Osteocyte (in vitro differentiated cells): ENCODE measurements at regions not wholly inside any gene's neighbourhood (a gene's known extent, or its start where the extent isn't known, plus 50 kb on each side); places are given as distances from the start of the nearest gene placed in this dataset.

Source experiments
- DNase-seq: peaks from one replicate; pipeline ENCODE4 v3.0.0; 2021; ENCODE audit warnings: mixed read lengths; ENCODE audit not compliant: unreplicated experiment; ENCODE audit errors: extremely low spot score
- H3K27ac Mint-ChIP-seq: one replicate; pipeline ENCODE4 v1.8.0; 2021; ENCODE audit warnings: mild to moderate bottlenecking, mixed read lengths; ENCODE audit not compliant: unreplicated experiment
- H3K27me3 Mint-ChIP-seq: one replicate; pipeline ENCODE4 v1.8.0; 2021; ENCODE audit warnings: mixed read lengths; ENCODE audit not compliant: unreplicated experiment
- H3K36me3 Mint-ChIP-seq: one replicate; pipeline ENCODE4 v1.8.0; 2021; ENCODE audit warnings: mixed read lengths; ENCODE audit not compliant: unreplicated experiment
- H3K4me1 Mint-ChIP-seq: one replicate; pipeline ENCODE4 v1.8.0; 2021; ENCODE audit warnings: mixed read lengths; ENCODE audit not compliant: unreplicated experiment
- H3K4me3 Mint-ChIP-seq: one replicate; pipeline ENCODE4 v1.8.0; 2021; ENCODE audit warnings: mild to moderate bottlenecking, moderate library complexity, mixed read lengths; ENCODE audit not compliant: unreplicated experiment
- H3K9me3 Mint-ChIP-seq: one replicate; pipeline ENCODE4 v1.8.0; 2021; ENCODE audit warnings: mixed read lengths; ENCODE audit not compliant: unreplicated experiment
- TF ChIP-seq, protein P1 (sequence below): fragments of 200-600 bp; sonication (generic); IDR thresholded peaks from 2 replicates; pipeline ENCODE4 v1.5.0; 2021; ENCODE audit warnings: antibody characterized with exemption, mild to moderate bottlenecking, moderate library complexity

DNA sequence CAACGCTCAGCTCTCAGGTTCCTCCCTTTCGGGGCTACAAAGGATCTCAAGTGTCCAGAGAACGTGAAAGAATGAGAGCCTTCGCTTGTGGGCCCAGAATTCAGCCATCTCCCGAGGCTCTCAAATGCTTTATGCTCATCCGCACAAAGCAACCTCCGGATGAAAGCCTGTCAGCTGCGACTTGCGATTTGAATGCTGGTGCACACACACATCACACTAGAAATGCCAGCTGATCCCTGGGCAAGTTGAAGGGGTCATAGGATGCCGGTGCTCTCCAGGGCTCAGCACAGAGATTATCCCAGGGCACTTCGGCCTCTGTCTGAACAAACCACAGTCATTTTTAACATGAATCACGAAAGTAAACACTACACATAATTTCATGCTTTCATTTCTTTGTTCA, 141.8 kb upstream of the MYT1L start:
- Mint-ChIP-seq H3K4me1 (no peaks in the 10 kb centered on the region), H3K4me3 (no peak overlapping the region), H3K36me3 (no peaks in the 10 kb centered on the region), H3K27me3 (no peaks in the 10 kb centered on the region), H3K27ac (no peak overlapping the region), H3K9me3 (peaks cover 10% of the 10 kb centered on the region)
- DNase-seq = no peak
- TF ChIP-seq, protein P1, sequence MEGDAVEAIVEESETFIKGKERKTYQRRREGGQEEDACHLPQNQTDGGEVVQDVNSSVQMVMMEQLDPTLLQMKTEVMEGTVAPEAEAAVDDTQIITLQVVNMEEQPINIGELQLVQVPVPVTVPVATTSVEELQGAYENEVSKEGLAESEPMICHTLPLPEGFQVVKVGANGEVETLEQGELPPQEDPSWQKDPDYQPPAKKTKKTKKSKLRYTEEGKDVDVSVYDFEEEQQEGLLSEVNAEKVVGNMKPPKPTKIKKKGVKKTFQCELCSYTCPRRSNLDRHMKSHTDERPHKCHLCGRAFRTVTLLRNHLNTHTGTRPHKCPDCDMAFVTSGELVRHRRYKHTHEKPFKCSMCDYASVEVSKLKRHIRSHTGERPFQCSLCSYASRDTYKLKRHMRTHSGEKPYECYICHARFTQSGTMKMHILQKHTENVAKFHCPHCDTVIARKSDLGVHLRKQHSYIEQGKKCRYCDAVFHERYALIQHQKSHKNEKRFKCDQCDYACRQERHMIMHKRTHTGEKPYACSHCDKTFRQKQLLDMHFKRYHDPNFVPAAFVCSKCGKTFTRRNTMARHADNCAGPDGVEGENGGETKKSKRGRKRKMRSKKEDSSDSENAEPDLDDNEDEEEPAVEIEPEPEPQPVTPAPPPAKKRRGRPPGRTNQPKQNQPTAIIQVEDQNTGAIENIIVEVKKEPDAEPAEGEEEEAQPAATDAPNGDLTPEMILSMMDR = no peak

DNA sequence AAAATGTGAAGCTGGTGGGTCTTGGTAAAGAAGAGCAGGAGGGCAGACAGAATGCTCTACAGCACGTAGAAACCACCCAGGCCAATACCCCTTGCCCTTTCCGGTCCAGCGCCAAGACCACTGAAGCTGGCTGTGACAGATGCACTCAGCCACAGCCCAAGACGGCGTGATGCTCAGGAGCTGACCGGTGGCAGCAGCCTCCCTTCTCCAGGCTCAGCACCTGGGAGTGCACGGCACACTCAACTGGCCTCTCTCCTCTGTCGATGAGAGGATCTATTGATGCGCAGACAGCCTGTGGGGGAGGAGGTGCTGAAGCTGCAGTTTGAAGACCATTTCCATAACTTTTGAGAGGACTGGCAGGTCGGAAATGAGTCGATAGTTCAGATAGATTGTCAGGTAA, 141.0 kb upstream of the MYT1L start:
- Mint-ChIP-seq H3K4me3 (no peak overlapping the region), H3K36me3 (no peaks in the 10 kb centered on the region), H3K27me3 (no peaks in the 10 kb centered on the region), H3K4me1 (no peaks in the 10 kb centered on the region), H3K9me3 (peaks cover 10% of the 10 kb centered on the region), H3K27ac (no peak overlapping the region)
- no peak for DNase-seq
- TF ChIP-seq, protein P1 = no peak

DNA sequence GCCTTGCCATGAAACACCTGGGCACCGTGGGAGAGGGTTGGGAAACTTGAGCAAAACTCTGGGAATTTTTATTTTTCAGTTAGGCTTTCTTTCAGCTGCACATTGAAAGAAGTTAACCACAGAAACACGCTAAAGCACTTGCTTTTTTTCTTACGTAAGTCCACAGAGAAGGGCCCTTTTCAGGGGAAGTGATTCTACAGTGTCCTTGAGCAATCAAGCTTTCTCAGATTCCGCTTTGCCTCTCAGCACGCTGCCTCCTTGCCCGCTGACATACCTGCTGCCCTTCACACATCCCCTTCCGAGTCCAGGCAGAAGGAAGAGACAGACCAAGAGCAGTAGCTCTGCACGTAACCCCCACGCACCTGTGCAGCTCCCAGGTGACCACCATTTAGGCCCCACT, 135.5 kb upstream of the MYT1L start:
- H3K4me3 Mint-ChIP-seq = no peak overlapping the region
- H3K36me3 Mint-ChIP-seq = no peaks in the 10 kb centered on the region
- no peak overlapping the region for H3K27ac Mint-ChIP-seq
- TF ChIP-seq, protein P1 = no peak
- no peaks in the 10 kb centered on the region for H3K4me1 Mint-ChIP-seq
- DNase-seq = no peak
- no peaks in the 10 kb centered on the region for H3K27me3 Mint-ChIP-seq
- peaks cover 10% of the 10 kb centered on the region for H3K9me3 Mint-ChIP-seq

DNA sequence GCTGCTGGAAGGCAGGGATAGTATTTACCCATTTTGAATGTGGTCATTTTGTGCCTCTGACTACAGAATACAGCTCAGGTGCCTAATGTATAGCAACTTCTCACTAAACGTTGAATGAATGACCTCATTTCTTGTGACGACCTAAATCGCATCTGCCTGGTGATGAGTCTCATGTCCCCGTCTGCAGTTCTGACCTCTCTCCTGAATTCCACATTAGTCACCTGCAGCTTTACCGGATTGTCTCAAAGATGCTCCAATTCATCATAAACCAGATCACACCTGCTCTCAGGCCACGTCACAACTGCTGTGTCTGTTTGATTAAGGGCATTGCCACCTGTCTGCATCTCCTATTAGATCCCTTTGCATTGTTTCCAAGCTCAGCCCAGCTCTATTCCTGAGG, 133.6 kb upstream of the MYT1L start:
- TF ChIP-seq, protein P1 = no peak
- Mint-ChIP-seq H3K27ac (no peak overlapping the region), H3K9me3 (peaks cover 25% of the 10 kb centered on the region), H3K36me3 (no peaks in the 10 kb centered on the region), H3K4me3 (no peak overlapping the region), H3K27me3 (no peaks in the 10 kb centered on the region), H3K4me1 (no peaks in the 10 kb centered on the region)
- no peak for DNase-seq

DNA sequence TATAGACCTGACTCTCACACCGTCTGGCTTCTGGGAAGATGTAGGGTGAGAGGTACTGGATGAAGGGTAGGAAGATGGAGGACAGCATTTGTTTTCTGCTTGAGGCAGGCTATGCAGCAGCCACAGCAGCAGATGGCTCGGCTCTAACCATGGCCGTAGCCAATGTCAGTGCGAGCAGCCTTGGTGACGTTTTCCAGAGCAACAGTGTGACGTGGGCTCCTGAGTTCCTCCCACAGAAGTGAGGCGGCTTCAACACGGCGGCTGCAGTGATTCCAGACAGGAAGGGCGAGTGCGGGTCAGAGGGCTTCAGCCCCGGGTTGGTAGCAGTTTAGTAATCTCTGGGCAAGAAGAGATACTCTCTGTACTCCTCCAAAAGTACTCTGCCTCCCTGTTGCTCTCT, 133.0 kb upstream of the MYT1L start:
- Mint-ChIP-seq H3K4me3 (no peak overlapping the region), H3K4me1 (no peaks in the 10 kb centered on the region), H3K36me3 (no peaks in the 10 kb centered on the region), H3K27ac (no peak overlapping the region), H3K9me3 (peaks cover 26% of the 10 kb centered on the region), H3K27me3 (no peaks in the 10 kb centered on the region)
- TF ChIP-seq, protein P1 = no peak
- no peak for DNase-seq
